Ovary (tissue), 7 donors: ENCODE measurements at regions not wholly inside any gene's neighbourhood (a gene's known extent, or its start where the extent isn't known, plus 50 kb on each side); places are given as distances from the start of the nearest gene placed in this dataset.
A peak's percentile ranks its signal among the peaks of the same experiment; 100 is the strongest.

ENCODE experiments used
- DNase-seq, 5 donors: peaks; one replicate each; pipeline ENCODE4 v3.0.0-alpha.2; 2019 to 2020
- H3K27ac ChIP-seq, 2 donors: fragments of 200-600 bp; one replicate each; pipeline versions ENCODE4 v1.5.1 to v1.8.0; 2019 to 2022
- H3K27me3 ChIP-seq: fragments of 200-600 bp; one replicate; pipeline ENCODE4 v1.8.0; 2022
- H3K36me3 ChIP-seq: fragments of 200-600 bp; sonication (generic); one replicate; pipeline ENCODE4 v1.5.1; 2019
- H3K4me1 ChIP-seq: one replicate; pipeline ENCODE4 v1.8.1; 2013; ENCODE audit warnings: mild to moderate bottlenecking, moderate library complexity; ENCODE audit not compliant: insufficient read depth
- H3K4me3 ChIP-seq: fragments of 200-600 bp; sonication (generic); one replicate; pipeline ENCODE4 v1.5.1; 2017
- H3K9me3 ChIP-seq, 2 donors: fragments of 200-600 bp in 1 of 2; sonication (generic) in 1 of 2; one replicate each; pipeline versions ENCODE4 v1.5.1 to v1.8.1; 2013 to 2019; ENCODE audit warnings: mild to moderate bottlenecking in 1 of 2, moderate library complexity in 1 of 2
- EP300 ChIP-seq: sonication (generic); formaldehyde crosslinking; IDR thresholded peaks from one replicate; pipeline ENCODE4 v1.6.1; 2017; ENCODE audit warnings: antibody characterized with exemption
- POLR2A ChIP-seq: fragments of 450-650 bp; IDR thresholded peaks from one replicate; pipeline ENCODE4 v1.6.1; 2017; ENCODE audit warnings: antibody characterized with exemption, mild to moderate bottlenecking, moderate library complexity
- WGBS, 3 donors: extraction: QIAGEN DNeasy Blood & Tissue Kit in 1 of 3; methylation state at CpG; one replicate each; pipeline versions ENCODE4 v1.1.5 to v1.1.7; 2013 to 2017; 5-methylcytosine and 5-hydroxymethylcytosine counted together
- intact Hi-C, 4 donors: fragments of 100-400 bp; cut with DNase I; formaldehyde crosslinking; loops; one replicate each; pipeline versions ENCODE4 v1.11.0 to v1.15.1; 2022 to 2023
- TF ChIP-seq, protein P1 (sequence below), 3 donors: fragments of 450-650 bp in 2 of 3; fragments of 200-600 bp in 1 of 3; IDR thresholded peaks; one replicate each; pipeline versions ENCODE4 v1.5.1 to v1.8.0; 2016 to 2022; ENCODE audit warnings: antibody characterized with exemption in 3 of 3, mild to moderate bottlenecking in 1 of 3
- donor health status: DM: no; HTN: no; CAD: no; lungs with moderate emphysema.
- donor health status: DM: no; HTN: no; CAD: no.
- donor health status: Bipolar disorder and iron deficiency.
- donor health status: DM: no; HTN: no; CAD: no.
- donor health status: DM: yes; HTN: yes; CAD: no.

DNA sequence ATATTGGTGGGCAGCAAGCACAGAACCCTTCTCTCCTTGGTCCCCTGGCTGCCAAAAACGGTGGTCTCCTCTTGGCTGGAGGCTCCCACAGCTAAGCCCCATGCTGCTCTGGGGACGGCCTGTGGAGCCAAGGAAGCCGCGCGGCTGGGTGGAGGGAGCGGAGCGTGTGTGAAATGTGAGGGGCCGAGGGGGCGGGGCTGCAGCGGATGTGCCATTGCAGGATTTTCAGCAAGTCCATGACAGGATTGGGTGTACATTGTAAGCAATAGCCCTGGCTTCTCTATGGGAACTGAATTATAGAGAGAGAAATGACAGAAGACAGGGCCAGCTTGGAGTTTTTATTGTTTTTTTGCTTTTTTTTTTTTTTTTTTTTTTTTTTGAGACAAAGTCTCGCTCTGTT, 336.5 kb downstream of the DIRAS2 start:
- Histone ChIP-seq H3K9me3 (no peaks in the 10 kb centered on the region), H3K4me3 (no peak overlapping the region), H3K27ac (no peak overlapping the region), H3K4me1 (no peaks in the 10 kb centered on the region), H3K36me3 (no peaks in the 10 kb centered on the region), H3K27me3 (no peaks in the 10 kb centered on the region)
- intact Hi-C loops, result no loop called here
- 90 to 93% (median 91%) methylated on average over 11 of the region's 11 CpGs for WGBS, 3 donors
- no peak for TF ChIP-seq POLR2A
- TF ChIP-seq, protein P1, sequence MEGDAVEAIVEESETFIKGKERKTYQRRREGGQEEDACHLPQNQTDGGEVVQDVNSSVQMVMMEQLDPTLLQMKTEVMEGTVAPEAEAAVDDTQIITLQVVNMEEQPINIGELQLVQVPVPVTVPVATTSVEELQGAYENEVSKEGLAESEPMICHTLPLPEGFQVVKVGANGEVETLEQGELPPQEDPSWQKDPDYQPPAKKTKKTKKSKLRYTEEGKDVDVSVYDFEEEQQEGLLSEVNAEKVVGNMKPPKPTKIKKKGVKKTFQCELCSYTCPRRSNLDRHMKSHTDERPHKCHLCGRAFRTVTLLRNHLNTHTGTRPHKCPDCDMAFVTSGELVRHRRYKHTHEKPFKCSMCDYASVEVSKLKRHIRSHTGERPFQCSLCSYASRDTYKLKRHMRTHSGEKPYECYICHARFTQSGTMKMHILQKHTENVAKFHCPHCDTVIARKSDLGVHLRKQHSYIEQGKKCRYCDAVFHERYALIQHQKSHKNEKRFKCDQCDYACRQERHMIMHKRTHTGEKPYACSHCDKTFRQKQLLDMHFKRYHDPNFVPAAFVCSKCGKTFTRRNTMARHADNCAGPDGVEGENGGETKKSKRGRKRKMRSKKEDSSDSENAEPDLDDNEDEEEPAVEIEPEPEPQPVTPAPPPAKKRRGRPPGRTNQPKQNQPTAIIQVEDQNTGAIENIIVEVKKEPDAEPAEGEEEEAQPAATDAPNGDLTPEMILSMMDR (IDR thresholded peaks at IDR 0.05), result no peak
- no peak for TF ChIP-seq EP300
- DNase-seq, result no peak

DNA sequence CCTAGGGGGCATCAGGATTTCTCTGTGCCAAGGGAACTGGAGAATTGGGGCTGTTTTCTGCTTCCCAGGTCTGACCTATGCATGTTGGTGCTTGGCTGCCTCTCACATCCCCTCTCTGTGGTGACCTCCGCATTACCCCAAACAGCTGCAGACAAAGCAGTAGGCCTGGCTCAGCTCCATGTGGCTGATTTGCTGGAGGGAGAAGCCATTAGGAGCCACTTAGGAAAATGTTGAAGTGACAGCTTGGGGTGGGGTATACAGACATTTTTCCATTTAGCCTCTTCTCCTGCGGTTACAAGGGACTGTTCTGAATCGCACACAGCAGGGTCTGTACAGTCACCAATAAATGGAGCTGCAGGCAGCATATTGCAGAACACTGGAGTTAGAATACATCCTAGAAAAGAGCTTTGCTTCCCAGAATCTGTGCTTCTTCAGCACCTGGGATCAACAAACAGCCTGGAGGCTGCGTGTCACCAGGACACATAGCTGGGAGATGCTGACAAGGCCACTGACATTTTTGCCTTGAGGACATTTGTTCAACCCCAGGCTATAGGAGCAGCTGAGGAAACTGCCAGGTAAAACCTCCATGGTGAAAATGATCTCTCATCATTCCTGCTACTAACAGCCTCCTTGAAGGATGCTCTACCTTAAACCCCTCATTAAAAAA, 335.3 kb downstream of the DIRAS2 start:
- TF ChIP-seq, protein P1 (IDR thresholded peaks at IDR 0.05), result no peak
- TF ChIP-seq EP300, result no peak
- no peak for TF ChIP-seq POLR2A
- Histone ChIP-seq H3K9me3 (no peaks in the 10 kb centered on the region), H3K36me3 (no peaks in the 10 kb centered on the region), H3K4me1 (no peaks in the 10 kb centered on the region), H3K4me3 (no peak overlapping the region), H3K27ac (no peak overlapping the region), H3K27me3 (no peaks in the 10 kb centered on the region)
- DNase-seq, result peak in 1 of 5 donors; percentile 35
- intact Hi-C loops, result no loop called here
- WGBS, 3 donors, result 36 to 47% (median 38%) methylated on average over 4 of the region's 4 CpGs

DNA sequence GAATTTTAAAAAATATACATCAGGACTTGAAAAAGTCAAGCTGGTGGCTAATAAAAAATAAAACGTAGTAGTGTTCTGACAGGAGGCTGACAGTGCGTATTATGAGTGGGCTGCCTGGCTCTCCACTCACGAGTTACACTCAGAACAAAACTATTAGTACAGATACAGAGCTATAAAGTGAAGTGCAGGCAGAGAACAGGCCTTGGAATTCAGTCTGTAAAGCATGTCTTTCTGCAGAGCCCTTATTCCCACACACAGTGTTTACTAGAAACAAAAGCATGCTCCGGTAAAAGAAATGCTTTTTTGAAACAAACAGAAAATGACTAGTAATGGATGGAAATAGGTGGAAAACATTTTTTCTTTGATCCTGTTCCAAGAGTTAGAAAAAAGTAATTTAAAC, 334.7 kb downstream of the DIRAS2 start:
- TF ChIP-seq EP300 (no peak), POLR2A (no peak)
- TF ChIP-seq, protein P1 (IDR thresholded peaks at IDR 0.05), result no peak
- H3K27ac ChIP-seq, result no peak overlapping the region
- WGBS, 3 donors, result 23 to 28% (median 27%) methylated on average over 4 of the region's 4 CpGs
- no peak for DNase-seq
- H3K4me1 ChIP-seq, result no peaks in the 10 kb centered on the region
- H3K9me3 ChIP-seq, result no peaks in the 10 kb centered on the region
- intact Hi-C loops, result no loop called here
- no peaks in the 10 kb centered on the region for H3K27me3 ChIP-seq
- no peaks in the 10 kb centered on the region for H3K36me3 ChIP-seq
- no peak overlapping the region for H3K4me3 ChIP-seq

DNA sequence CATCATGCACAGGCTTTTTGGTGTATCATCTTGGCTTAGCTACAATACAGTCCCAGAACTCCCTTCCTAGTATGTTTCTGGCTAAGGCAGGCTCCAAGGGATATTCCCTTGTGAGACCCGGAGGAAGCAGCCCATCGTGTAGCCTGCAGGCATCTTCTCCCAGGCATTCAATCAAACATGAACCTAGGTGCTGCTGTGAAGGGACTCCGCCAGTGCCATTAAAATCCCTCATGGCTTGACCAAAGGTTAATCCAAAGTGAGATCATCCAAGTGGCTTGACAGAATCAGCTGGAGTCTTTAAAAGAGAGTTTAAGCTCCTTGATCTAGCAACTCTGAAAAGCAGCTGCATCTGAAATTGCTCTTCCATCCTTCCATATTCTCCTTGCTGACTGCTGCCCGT, 333.9 kb downstream of the DIRAS2 start:
- Histone ChIP-seq H3K27ac (no peak overlapping the region), H3K4me1 (no peaks in the 10 kb centered on the region), H3K36me3 (no peaks in the 10 kb centered on the region), H3K27me3 (no peaks in the 10 kb centered on the region), H3K9me3 (no peaks in the 10 kb centered on the region), H3K4me3 (no peak overlapping the region)
- intact Hi-C loops, result no loop called here
- 70 to 80% (median 74%) methylated on average over 4 of the region's 4 CpGs for WGBS, 3 donors
- DNase-seq, result no peak
- TF ChIP-seq POLR2A, result no peak
- TF ChIP-seq, protein P1 (IDR thresholded peaks at IDR 0.05), result no peak
- no peak for TF ChIP-seq EP300
